K562 (cell line): ENCODE measurements at regions not wholly inside any gene's neighbourhood (a gene's known extent, or its start where the extent isn't known, plus 50 kb on each side); places are given as distances from the start of the nearest gene placed in this dataset.

ENCODE experiments used
- ATAC-seq: fragments of 200-7000 bp; cut with Tn5 transposase; 3 replicates; pipeline ENCODE4 v1.9.1; 2020; ENCODE audit warnings: moderate library complexity
- BruUV-seq: library from RNA; stranded (reverse); fragments of 400-500 nt; replicated peaks from 2 replicates; lab custom pipeline; 2021; lab: Mats Ljungman, UMichigan
- CTCF ChIA-PET: fragments of 300-600 bp; formaldehyde crosslinking; extraction: SDS; loops from one replicate; lab custom pipeline; 2021; ENCODE audit warnings: low intra/inter-chr PET ratio; lab: Yijun Ruan, JAX
- POLR2A ChIA-PET: fragments of 300-600, 350-650 bp; sonication (Branson Sonifier 250); formaldehyde crosslinking; extraction: SDS; loops from one replicate; lab custom pipeline; 2021; ENCODE audit warnings: antibody characterized with exemption, inconsistent platforms; lab: Yijun Ruan, JAX
- DNase-seq, 4 experiments: peaks; one replicate each; pipeline versions ENCODE4 v3.0.0 to v3.0.0-alpha.2; 2011 to 2018; ENCODE audit warnings: low spot score in 3 of 4, mixed read lengths in 3 of 4; ENCODE audit errors: extremely low read depth in 1 of 4
- FAIRE-seq: peaks from 2 replicates; lab custom pipeline; 2011; peaks lifted over from hg19 to GRCh38; lab: Jason Lieb, UNC
- H2AFZ ChIP-seq: 2 replicates; pipeline ENCODE4 v1.6.0; 2011; ENCODE audit warnings: low read depth, low read length, control low read depth, inconsistent platforms
- H3K27ac ChIP-seq: fragments of 200-600 bp; 3 replicates; pipeline ENCODE4 v1.8.0; 2011; ENCODE audit warnings: low read depth, mild to moderate bottlenecking, control low read depth, inconsistent platforms, low read length, moderate library complexity, mixed read lengths; ENCODE audit errors: extremely low read depth
- H3K27me3 ChIP-seq, 2 experiments: fragments of 300-600 bp in 1 of 2; 2 replicates in 1 of 2; 3 replicates in 1 of 2; pipeline versions ENCODE4 v1.6.0 to v1.8.0; 2011; ENCODE audit warnings: inconsistent platforms in 2 of 2, low read length in 2 of 2, mild to moderate bottlenecking in 1 of 2, mixed read lengths in 1 of 2, moderate library complexity in 1 of 2; ENCODE audit not compliant: control insufficient read depth in 2 of 2, insufficient read depth in 2 of 2
- H3K36me3 ChIP-seq: fragments of 300-600 bp; 3 replicates; pipeline ENCODE4 v1.8.0; 2011; ENCODE audit warnings: mild to moderate bottlenecking, low read length, inconsistent platforms; ENCODE audit not compliant: control insufficient read depth, insufficient read depth
- H3K4me1 ChIP-seq, 2 experiments: fragments of 200-600 bp in 1 of 2; replicated peaks in 1 of 2; 2 replicates in 1 of 2; 3 replicates in 1 of 2; pipeline versions ENCODE4 v1.5.1 to v1.8.0; 2011; ENCODE audit warnings: inconsistent platforms in 2 of 2, low read length in 2 of 2, mild to moderate bottlenecking in 1 of 2, mixed read lengths in 1 of 2, moderate library complexity in 1 of 2; ENCODE audit not compliant: control insufficient read depth in 2 of 2, insufficient read depth in 2 of 2
- H3K4me2 ChIP-seq: 2 replicates; pipeline ENCODE4 v1.6.1; 2011; ENCODE audit warnings: low read length, control low read depth, inconsistent platforms, mixed read lengths; ENCODE audit not compliant: insufficient read depth
- H3K4me3 ChIP-seq: fragments of 200-600 bp; sonication (generic), shearing (Covaris generic); 2 replicates; pipeline ENCODE4 v1.5.1; 2016; ENCODE audit warnings: control low read depth, inconsistent platforms
- H3K79me2 ChIP-seq: fragments of 200-600 bp; 3 replicates; pipeline ENCODE4 v1.8.0; 2011; ENCODE audit warnings: low read length, inconsistent platforms; ENCODE audit not compliant: control insufficient read depth, insufficient read depth
- H3K9ac ChIP-seq, 2 experiments: 2 replicates each; pipeline versions ENCODE4 v1.6.0 to v1.6.1; 2011; ENCODE audit warnings: low read depth in 2 of 2, low read length in 2 of 2, control low read depth in 1 of 2, inconsistent platforms in 1 of 2, mild to moderate bottlenecking in 1 of 2, mixed read lengths in 1 of 2; ENCODE audit not compliant: insufficient read depth in 1 of 2
- H3K9me1 ChIP-seq: one replicate; pipeline ENCODE4 v1.6.0; 2011; ENCODE audit warnings: inconsistent platforms, mild to moderate bottlenecking, low read length, moderate library complexity; ENCODE audit not compliant: control insufficient read depth, insufficient read depth
- H3K9me3 ChIP-seq: replicated peaks from 2 replicates; pipeline ENCODE4 v1.5.1; 2011; ENCODE audit warnings: low read depth, low read length, inconsistent platforms; ENCODE audit not compliant: control insufficient read depth, insufficient read depth
- H4K20me1 ChIP-seq: replicated peaks from 2 replicates; pipeline ENCODE4 v1.6.1; 2011; ENCODE audit warnings: low read length, inconsistent platforms, mixed read lengths; ENCODE audit not compliant: control insufficient read depth, insufficient read depth
- BRCA1 ChIP-seq, 2 experiments: fragments of 450-650 bp in 1 of 2; sonication (generic) in 1 of 2; formaldehyde crosslinking in 1 of 2; IDR thresholded peaks; 2 replicates each; pipeline versions ENCODE4 v1.5.0 to v1.6.1; 2017 to 2020; ENCODE audit warnings: mild to moderate bottlenecking in 1 of 2, missing genetic modification reagents in 1 of 2
- CTCFL ChIP-seq: IDR thresholded peaks from 2 replicates; pipeline ENCODE4 v1.6.1; 2011; ENCODE audit warnings: borderline replicate concordance, low read depth, mild to moderate bottlenecking, moderate library complexity, low read length; ENCODE audit not compliant: insufficient read depth, poor library complexity, severe bottlenecking
- HDAC8 ChIP-seq: fragments of 450-650 bp; IDR thresholded peaks from 2 replicates; pipeline ENCODE4 v1.6.1; 2016; ENCODE audit warnings: mild to moderate bottlenecking, missing genetic modification characterization, moderate library complexity, missing compliant biosample characterization
- MAFK ChIP-seq: IDR thresholded peaks from 2 replicates; pipeline ENCODE4 v1.6.1; 2011; ENCODE audit warnings: low read length, improper control_type of control experiment
- MXD1 ChIP-seq: fragments of 250-450 bp; sonication (Bioruptor Pico); IDR thresholded peaks from 2 replicates; pipeline ENCODE4 v1.8.0; 2021; ENCODE audit warnings: borderline replicate concordance, mild to moderate bottlenecking, moderate library complexity; ENCODE audit not compliant: poor library complexity, severe bottlenecking
- NCOR1 ChIP-seq: fragments of 450-650 bp; IDR thresholded peaks from 2 replicates; pipeline ENCODE4 v1.6.1; 2016; ENCODE audit warnings: mild to moderate bottlenecking, moderate library complexity
- NEUROD1 ChIP-seq: fragments of 150-350 bp; IDR thresholded peaks from 2 replicates; pipeline ENCODE4 v1.6.1; 2014; ENCODE audit warnings: borderline replicate concordance, low read length, low read depth; ENCODE audit not compliant: partially characterized antibody
- POLR2H ChIP-seq: IDR thresholded peaks from 2 replicates; pipeline ENCODE4 v1.6.1; 2016; ENCODE audit warnings: missing genetic modification characterization, low read depth, mild to moderate bottlenecking, control low read depth, missing compliant biosample characterization, moderate library complexity
- RHOXF2B ChIP-seq: fragments of 250-450 bp; sonication (Bioruptor Pico); conservative IDR thresholded peaks from 2 replicates; pipeline ENCODE4 v1.5.1; 2021
- SMARCA5 ChIP-seq: fragments of 450-650 bp; IDR thresholded peaks from 2 replicates; pipeline ENCODE4 v1.6.1; 2016
- SNIP1 ChIP-seq: fragments of 450-650 bp; IDR thresholded peaks from 2 replicates; pipeline ENCODE4 v1.7.1; 2017; ENCODE audit warnings: low read depth, mild to moderate bottlenecking
- ZBTB34 ChIP-seq: fragments of 250-450 bp; sonication (Bioruptor Pico); IDR thresholded peaks from 2 replicates; pipeline ENCODE4 v1.8.0; 2021; ENCODE audit warnings: mild to moderate bottlenecking, moderate library complexity
- WGBS: fragments of 100-300 bp; shearing (Covaris generic); methylation state at CpG from one replicate; pipeline ENCODE4 v1.1.6; 2016; ENCODE audit warnings: low coverage, mixed read lengths; ENCODE audit not compliant: insufficient coverage; ENCODE audit errors: missing lambda C conversion rate; 5-methylcytosine and 5-hydroxymethylcytosine counted together
- in situ Hi-C: fragments of 300-500 bp; cut with MboI; formaldehyde crosslinking; loops from 4 replicates; pipeline ENCODE4 v1.15.0; 2018; ENCODE audit warnings: inconsistent platforms, mixed read lengths
- intact Hi-C: fragments of 100-400 bp; cut with micrococcal nuclease; formaldehyde crosslinking; loops from 2 replicates; pipeline ENCODE4 v1.14.2; 2022

GRCh38 chr16:6964679-6965078, 368.0 kb upstream of the RBFOX1 start:
- no peak overlapping the region for H2AFZ ChIP-seq
- POLR2A ChIA-PET, result no interaction called here
- TF ChIP-seq MAFK (no peak), HDAC8 (no peak)
- H3K4me2 ChIP-seq, result no peak overlapping the region
- WGBS, result 0% methylated on average over 3 of the region's 5 CpGs
- no peak overlapping the region for H3K27ac ChIP-seq
- intact Hi-C loops, result no loop called here
- H3K9me3 ChIP-seq, result no peaks in the 10 kb centered on the region
- no TSS peak for BruUV-seq
- ATAC-seq, result no peak
- FAIRE-seq, result no peak
- no peaks in the 10 kb centered on the region for H3K9me1 ChIP-seq
- H3K4me3 ChIP-seq, result no peak overlapping the region
- DNase-seq, result no peak
- in situ Hi-C loops, result no loop called here
- CTCF ChIA-PET, result no interaction called here
- no peak overlapping the region for H3K9ac ChIP-seq
- no peaks in the 10 kb centered on the region for H3K79me2 ChIP-seq
- H3K27me3 ChIP-seq, result no peaks in the 10 kb centered on the region
- H3K4me1 ChIP-seq, result no peaks in the 10 kb centered on the region
- no peaks in the 10 kb centered on the region for H4K20me1 ChIP-seq
- no peaks in the 10 kb centered on the region for H3K36me3 ChIP-seq

- DNase-seq (no peak), FAIRE-seq (no peak), ATAC-seq (no peak)
- intact Hi-C loops, result no loop called here
- Histone ChIP-seq H3K27me3 (peaks cover 0 to 8% of the 10 kb centered on the region in 2 experiments; a peak in 2 of 5 replicates), H2AFZ (no peak overlapping the region), H3K27ac (no peak overlapping the region), H3K4me2 (no peak overlapping the region), H4K20me1 (no peaks in the 10 kb centered on the region), H3K36me3 (no peaks in the 10 kb centered on the region), H3K9me3 (no peaks in the 10 kb centered on the region), H3K4me3 (no peak overlapping the region), H3K4me1 (no peaks in the 10 kb centered on the region), H3K9ac (no peak overlapping the region), H3K9me1 (no peaks in the 10 kb centered on the region), H3K79me2 (no peaks in the 10 kb centered on the region)
- no TSS peak for BruUV-seq
- ChIA-PET CTCF (no interaction called here), POLR2A (interaction anchor here (0.6 to 0.7 kb wide), 2 partner anchors 34 to 277 kb away, joined by 3 read pairs; no protein-coding TSS in a partner anchor)
- in situ Hi-C loops, result no loop called here
- WGBS, result 0% methylated on average over 3 of the region's 3 CpGs
- TF ChIP-seq ZBTB34, result no peak
- TF ChIP-seq POLR2H (tag), result no peak
- no peak for TF ChIP-seq MXD1 (CRISPR knock-in tag)
- TF ChIP-seq NEUROD1, result no peak
- no peak for TF ChIP-seq SMARCA5
- no peak for TF ChIP-seq SNIP1
- TF ChIP-seq RHOXF2B, result no peak
- TF ChIP-seq NCOR1, result no peak
- no peak for TF ChIP-seq CTCFL
- TF ChIP-seq BRCA1 (IDR thresholded peaks at IDR 0.05), result no peak
- TF ChIP-seq BRCA1 (CRISPR knock-in tag; IDR thresholded peaks at IDR 0.05), result no peak
These were observed 370.9 kb upstream of the RBFOX1 start for GRCh38 chr16:6961704-6962103.
